ENCODE measurements at regions not wholly inside any gene's neighbourhood (a gene's known extent, or its start where the extent isn't known, plus 50 kb on each side); places are given as distances from the start of the nearest gene placed in this dataset.
"Not testable (repeated sequence)": the region's sequence is repeated elsewhere in the genome, so short reads cannot be mapped to it uniquely, and the experiment has no call there.

DNA sequence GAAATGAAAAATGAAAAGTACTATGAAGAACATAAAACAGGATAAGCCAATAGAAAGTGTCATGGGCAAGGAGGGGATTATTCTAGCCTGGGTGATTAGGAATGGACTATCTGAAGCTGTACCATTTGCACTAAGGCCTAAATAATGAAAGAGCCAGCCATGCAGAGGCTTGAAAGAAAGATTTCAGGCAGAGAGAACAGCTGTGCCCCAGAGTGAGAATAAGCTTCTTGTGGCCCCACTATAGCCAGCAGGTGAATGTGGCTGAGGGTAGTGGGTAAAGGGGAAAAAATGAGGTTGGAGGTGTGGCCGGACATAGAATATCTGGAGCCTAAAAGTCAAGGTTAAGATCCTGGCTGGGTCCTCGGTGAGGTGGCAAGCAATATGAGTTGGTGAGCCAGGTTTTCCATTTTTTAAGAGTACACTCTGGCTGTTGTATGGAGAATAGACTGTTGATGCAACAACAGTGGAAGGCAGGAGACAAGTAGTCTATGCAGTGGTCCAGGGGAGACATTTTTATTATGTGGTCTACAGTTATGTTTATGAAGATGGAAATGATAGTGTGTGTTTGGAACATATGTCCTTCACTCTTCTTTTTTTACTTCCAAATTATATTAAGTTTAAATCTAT, 135.2 kb upstream of the SETBP1 start:
- no peak for DNase-seq (ENCODE audit: low read depth)

- no peak for DNase-seq (ENCODE audit: low read depth)
Measured at GRCh38 chr18:44546954-44547353, 133.7 kb upstream of the SETBP1 start.

DNA sequence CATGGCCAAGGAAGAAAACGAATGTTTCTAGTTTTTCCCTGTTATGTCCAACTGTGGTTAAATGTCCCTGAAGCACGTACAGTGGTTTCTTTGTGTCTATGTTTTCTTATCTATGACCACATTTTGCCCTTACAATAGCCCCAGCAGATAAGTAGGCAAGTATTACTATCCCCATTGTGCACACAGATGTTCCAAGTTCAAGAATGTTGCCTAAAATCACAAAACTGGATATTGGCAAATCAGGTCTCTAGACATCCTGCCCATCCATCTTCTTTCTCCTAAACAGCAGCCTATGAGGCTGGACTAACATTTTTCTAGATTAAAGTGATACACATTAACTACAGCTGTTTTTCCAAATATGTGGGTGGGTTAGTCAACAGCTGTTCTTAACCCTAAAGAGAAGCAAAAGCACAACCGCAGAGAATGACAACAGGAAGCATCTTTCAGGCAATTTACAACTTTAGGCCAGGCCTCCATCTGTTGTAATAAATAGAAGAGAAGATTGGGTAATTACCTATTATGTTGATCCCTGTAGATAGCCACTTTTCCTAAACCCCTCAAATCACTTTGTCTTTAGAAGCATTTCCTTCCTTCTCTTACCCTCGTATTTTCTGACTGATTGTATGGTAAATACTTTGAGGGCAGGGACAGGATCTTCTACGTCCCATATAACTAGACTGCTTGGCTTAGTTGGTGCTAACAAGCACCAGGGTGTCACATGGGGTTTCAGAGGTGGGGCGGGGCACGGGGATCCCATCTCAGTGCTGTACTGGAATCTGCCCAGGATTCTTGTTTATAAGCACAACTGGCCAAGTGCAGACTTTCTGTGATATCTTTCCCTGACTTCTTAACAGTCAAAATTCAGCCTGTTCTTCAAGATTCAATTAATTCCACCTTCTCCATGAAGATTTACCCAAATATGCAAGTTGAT, 132.1 kb upstream of the SETBP1 start:
- no peak for DNase-seq (ENCODE audit: low read depth)

GRCh38 chr18:44552706-44553105, 128.0 kb upstream of the SETBP1 start:
- no peak for DNase-seq (ENCODE audit: low read depth)

GRCh38 chr18:44556296-44556695, 124.4 kb upstream of the SETBP1 start:
- no peak for DNase-seq (ENCODE audit: low read depth)

- no peak for DNase-seq (ENCODE audit: low read depth)
Measured at GRCh38 chr18:44557616-44558151, 123.0 kb upstream of the SETBP1 start.

DNA sequence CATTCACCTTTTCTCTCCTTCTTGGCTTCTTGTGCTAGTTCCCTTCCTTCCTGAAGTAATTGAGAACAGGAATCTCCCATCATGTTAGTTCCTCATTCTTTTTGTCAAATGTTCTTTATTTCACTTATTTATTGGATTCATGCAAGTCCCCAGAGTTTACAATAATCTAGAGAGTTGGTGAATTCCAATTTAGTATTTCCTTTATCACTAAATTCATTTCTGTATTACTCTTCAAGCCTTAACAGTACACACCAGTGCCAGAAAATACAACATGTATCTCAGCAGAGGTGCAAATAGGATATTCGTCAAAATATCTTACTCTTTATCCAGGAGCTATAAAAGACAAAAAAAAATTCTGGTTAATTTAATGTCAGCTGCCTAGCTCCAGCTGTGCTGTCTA, 121.9 kb upstream of the SETBP1 start:
- no peak for DNase-seq (ENCODE audit: low read depth)

GRCh38 chr18:44562986-44563385, 117.7 kb upstream of the SETBP1 start:
- DNase-seq (ENCODE audit: low read depth): no peak

DNA sequence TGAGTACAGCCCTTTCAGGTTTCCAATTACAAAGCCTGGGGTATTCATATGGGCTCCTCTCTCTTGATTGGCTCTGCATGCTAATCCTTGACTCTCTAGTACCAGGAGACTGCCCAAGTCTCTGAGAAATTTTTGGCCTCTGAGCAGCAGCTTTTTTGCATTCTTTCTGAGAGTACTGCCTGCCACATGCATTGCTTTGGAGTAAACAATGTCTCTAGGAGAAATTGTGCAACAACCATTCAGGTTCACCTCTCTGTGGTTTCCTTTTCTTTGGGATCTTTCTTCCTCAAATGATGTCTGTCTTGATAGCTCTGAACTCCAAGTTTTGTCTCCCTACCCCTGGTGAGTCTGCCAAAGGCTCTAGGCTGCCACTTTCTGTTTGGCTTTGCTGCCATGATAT, 115.8 kb upstream of the SETBP1 start:
- peak; percentile 65 for DNase-seq (ENCODE audit: low read depth)

DNA sequence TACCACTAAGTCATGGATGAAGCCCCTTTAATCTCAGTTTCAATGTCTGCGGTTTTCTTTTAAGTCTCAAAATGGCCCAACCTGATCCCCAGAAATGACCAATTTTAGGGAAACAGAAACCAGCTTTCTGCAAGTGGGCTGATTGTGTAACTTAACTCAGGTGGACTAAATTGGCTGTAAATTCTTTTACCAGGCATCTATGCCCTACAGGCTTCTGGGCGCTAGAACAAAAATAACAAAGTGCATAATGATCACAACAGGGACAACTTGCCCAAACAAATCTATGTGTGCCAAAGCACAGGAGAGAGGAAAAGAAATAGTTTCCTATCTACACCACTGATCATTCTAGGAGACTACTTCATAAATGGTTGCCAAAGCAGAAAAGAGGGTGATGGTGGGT, 112.3 kb upstream of the SETBP1 start:
- DNase-seq (ENCODE audit: low read depth): no peak

DNA sequence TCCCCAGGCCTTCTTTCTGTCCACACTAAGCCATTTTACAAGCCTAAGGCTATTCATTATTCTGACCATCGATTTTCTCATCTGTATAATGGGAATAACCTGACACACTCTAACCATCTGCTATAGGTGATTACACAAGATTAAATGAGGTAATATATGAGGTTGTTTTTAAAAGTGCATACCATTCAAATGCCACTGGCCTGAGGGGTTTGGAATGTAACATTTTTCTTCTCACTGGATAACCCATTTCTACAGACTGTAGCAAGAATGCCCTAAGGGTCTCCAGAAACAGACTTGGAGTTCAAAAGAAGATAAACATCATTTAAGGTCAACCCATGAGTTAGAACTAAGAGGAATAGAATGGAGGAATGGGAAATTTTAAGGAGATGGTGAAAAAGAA, 111.7 kb upstream of the SETBP1 start:
- DNase-seq (ENCODE audit: low read depth): no peak

DNA sequence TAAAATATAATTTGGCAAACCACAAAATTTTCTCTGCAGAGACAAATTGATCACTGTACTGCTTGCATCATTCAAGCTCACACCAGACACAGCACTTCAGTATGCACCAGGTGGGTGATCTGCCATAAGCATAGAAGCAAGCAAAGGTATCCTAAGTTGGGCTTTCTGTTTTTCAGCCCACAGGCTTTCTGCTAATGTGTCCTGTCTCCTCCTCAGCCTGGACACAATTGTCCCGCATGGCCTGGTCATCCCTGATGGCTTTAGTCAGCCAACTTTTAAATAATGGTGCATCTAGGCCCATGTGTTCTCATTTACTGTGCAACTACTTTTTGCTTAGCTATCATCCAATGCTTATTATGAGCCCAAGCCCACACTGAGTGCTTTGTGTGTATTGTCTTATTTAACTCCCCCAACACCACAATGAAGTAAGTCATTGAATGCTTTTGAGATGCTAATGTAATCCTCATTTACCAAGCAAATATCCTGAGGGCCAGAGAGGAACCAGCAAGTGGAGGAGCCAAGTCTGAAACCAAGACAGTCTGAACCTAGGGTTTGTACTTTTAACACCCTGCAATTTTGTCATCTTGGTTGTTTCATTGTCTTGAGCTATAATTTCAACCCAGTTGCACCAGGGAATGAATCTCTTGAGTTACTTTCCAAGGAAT, 111.2 kb upstream of the SETBP1 start:
- no peak for DNase-seq (ENCODE audit: low read depth)

GRCh38 chr18:44579028-44579702, 101.5 kb upstream of the SETBP1 start:
- peak; percentile 33 for DNase-seq (ENCODE audit: low read depth)

DNA sequence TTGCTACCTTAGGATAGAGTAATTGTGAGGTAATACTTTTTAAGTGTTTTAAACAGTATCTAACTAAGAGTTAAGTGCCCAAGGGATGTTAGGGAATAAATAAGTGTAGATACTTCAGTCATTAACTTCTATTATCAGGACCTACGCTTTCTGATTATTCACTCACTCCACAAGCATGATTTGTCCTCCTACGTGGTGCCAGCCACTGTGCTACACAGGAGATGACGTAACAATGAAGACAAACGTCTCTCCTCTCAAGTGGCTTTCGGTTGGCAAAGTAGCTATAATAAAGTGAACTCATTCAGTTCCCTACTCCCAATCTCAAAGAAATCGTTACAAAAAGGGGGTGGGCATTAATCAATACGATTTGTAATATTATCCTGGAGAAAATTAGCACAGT, 100.9 kb upstream of the SETBP1 start:
- DNase-seq (ENCODE audit: low read depth): no peak

DNA sequence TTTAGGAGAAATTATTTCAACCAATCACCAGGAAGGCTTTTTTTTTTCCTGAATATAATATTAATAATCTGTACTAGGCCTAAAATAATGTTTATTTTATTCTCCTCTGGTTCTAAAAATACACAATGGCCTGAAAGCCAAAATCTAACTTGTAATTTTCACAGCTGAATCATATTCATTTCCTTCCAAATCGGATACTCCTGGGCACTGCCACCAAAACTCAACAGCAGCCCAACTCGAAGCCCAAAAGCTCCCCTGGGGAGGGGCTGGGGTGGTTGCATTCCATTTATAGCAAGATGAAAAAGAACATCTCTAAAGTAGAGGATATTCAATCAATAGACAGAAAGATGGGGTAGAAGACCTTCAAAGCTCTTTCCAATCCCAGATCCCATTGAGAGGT, 100.5 kb upstream of the SETBP1 start:
- DNase-seq (ENCODE audit: low read depth): no peak

GRCh38 chr18:44580782-44581181, 99.9 kb upstream of the SETBP1 start:
- DNase-seq (ENCODE audit: low read depth): not testable (repeated sequence)

GRCh38 chr18:44582456-44582855, 98.2 kb upstream of the SETBP1 start:
- no peak for DNase-seq (ENCODE audit: low read depth)

GRCh38 chr18:44584900-44585299, 95.8 kb upstream of the SETBP1 start:
- DNase-seq (ENCODE audit: low read depth): no peak

GRCh38 chr18:44586782-44587524, 93.7 kb upstream of the SETBP1 start:
- DNase-seq (ENCODE audit: low read depth): no peak

DNA sequence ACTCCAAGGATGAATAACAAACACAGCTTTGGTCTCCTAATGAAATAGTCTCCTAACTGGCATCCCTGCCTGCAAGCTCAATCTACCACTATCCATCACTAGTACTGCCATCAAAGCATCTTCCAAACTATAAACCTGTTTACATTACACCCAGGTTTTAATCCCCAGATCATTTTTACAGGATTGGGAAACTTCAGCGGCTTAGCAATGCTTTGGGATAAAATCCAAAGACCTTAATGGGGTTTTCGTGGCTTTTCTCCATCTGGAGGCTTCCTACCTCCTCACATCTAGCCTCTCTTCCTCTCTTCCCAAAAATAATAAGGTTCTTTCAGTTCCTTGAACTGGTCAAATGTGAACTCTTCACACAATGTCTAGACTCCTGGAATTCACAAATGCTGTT, 92.2 kb upstream of the SETBP1 start:
- DNase-seq (ENCODE audit: low read depth): no peak

GRCh38 chr18:44589693-44590355, 90.9 kb upstream of the SETBP1 start:
- DNase-seq (ENCODE audit: low read depth): peak; percentile 74
